Activated T-cell treated with anti-CD3 and anti-CD28 coated beads for 48 hours (primary cell): ENCODE measurements at regions not wholly inside any gene's neighbourhood (a gene's known extent, or its start where the extent isn't known, plus 50 kb on each side); places are given as distances from the start of the nearest gene placed in this dataset.

Experiments
- DNase-seq: peaks from one replicate; pipeline ENCODE4 v3.0.0-alpha.2; 2020; ENCODE audit warnings: low read depth

DNA sequence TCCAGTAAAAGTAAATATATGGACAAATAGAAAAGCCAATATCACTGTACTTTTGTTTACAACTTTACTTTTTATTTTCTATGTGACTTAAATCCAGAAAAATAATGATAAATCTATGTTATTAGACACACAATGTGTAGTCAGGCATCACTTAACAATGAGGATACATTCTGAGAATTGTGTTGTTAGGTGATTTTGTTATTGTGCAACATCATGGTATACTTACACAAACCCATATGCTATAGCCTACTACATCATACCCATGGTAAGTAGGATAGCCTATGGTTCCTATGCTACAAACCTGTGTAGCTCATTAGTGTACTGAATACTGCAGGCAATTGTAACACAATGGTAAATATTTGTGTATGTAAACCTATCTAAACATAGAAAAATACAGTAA is 781.7 kb upstream of the GHITM start:
- DNase-seq = no peak

DNA sequence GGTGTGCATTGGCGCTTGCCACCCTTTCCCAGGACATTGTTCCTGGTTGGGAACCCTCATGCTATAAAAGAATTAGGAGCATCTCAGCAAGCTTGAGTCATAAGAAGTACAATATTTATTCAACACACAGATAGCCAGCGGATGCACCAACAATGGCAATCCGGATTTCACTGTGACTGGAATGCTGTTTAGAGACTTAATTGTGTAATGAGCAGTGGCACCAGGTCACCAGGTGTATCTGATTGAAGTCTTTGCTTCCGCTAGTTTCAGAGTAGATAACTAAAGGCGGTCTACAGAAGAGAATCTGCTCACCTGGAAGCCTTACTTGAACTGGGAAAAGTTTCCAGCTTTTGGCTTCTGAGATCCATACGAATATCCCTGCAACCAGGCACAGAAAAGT is 772.3 kb upstream of the GHITM start:
- no peak for DNase-seq

DNA sequence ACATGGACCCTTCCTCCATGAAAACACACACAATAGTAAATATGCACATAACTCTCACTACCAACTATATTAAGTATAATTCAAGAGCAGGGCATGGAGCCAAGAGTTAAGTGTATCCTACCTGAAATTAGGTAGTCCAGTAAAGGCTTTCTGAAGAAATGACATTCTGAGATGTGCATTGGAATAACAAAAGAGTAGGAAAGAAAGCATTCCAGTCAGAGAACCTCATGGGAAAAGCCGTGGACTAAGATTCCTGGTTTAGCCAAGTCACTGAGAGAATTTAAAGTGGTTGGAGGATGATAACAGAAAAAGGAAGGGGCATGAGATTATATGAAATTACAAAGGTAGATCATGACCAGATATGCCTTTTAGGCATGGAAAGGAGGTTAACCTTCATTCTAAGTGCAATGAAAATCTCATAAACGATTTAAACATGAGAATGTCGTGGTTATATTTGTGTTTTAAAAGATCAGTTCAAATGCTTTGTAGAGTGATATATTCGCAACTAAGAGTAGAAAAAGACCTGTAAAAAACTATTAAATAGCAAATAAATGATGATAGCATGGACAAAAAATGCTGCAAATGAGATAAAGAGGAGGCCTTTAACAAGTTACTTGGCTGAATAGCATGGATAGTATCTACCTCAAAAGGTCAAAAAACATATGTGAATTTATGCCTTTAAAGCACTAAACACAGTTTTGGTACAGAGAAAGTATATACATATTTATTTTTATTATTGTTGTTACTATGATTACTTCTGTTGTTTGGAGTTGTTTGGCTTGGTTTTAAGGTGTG is 767.4 kb upstream of the GHITM start:
- DNase-seq = no peak

DNA sequence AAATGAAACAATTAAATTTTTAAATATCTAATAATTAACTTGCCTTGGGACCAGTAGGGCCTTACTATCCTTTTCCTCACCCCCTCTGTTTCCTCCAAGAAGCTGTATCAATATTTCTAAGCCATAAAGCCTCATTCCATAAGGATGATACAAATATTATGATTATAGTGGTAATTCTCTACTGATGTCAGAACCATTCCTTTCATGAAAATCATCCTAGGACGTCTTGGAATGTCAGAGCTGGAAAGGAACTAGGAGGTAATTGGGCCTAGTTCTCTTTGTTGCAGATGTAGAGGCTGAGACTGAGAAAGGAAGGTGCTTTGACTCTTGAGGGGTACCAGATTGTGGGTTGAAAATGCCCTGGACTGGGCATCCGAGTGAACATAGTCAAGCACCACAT is 766.7 kb upstream of the GHITM start:
- DNase-seq = no peak

DNA sequence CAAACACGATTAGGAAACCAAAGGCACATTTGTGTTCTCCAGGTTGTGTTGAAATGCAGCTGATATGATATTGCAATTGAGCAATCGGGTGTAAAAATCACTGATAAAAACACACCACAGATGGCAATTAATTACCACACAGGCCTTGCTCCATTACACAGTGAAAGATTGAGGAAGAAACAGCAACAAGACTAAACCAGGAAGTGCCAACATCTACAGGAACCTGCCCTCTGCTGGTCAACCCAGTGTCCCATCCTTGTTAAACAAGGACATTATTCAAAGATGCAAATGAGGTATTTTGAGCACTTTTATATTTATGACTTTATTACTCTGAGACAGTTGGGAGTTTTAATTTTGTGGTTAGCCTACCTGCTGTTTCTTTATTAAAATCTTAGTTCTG is 765.6 kb upstream of the GHITM start:
- no peak for DNase-seq

DNA sequence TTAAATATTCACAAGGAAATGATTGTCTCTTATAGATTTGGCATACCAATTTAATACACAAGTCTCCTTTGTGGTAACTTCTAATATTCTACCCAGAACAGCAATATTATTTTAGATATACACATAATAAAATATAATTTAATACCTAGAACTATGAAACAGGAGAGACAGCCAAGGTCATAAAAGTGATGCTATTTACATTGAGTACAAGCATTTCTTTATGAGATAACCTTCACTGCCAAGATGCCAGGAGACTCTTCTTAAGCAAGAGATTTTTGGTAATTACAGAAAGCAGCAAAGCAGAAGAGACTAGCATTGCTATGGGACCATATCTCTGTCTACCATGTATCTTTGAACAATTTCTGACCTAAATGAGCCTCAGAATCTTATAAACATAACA is 764.6 kb upstream of the GHITM start:
- DNase-seq = no peak

DNA sequence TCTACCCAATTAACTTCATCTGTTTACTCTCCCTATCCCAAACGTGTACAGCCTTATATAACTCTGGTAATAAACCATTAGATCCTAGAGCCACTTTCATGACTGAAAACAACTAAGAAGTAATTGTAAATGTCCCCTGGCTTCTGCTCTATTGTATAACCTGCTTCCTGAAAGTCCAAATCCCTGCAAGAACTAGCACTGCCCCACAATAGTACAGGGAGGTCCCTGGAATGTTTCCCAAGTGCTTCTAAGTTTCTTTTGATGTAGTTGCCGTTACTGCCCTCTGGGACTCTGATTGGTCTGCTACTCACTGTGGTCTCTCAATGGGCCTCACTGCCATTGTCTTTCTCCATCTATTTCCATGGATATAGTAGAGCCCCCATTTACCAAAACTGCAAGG is 764.0 kb upstream of the GHITM start:
- no peak for DNase-seq

DNA sequence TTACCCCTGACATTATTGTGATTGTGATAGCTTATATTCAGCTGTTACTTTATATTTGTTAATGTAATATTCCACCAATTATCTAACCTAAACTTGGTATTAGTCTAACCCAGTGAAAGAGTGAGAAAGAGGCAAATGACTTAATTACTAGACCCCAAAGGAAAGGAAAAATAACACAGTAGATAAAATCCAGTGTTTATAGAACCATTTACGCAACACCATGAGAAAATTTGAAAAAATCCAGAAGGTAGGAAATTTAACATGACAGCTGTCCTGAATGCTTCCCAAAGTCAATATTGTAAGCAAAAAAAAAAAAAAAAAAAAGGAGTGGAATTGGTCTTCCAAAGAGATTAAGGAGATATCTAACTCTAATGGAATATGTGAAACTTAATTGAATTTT is 741.5 kb upstream of the GHITM start:
- no peak for DNase-seq

DNA sequence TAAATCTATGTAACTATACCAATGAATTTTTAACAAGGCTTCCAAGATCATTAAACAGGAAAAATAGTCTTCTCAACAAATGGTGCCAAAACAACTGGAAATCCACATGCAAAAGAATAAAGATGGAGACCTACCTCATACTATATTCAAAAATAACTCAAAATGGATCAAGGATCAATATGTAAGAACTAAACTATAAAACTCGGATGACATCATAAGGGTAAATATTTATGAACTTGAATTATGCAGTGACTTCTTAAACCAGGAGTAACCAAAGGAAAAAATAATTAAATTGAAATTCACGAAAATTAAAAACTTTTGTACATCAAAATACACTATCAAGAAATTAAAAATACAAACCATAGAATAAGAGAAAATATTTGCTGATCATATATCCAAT is 728.7 kb upstream of the GHITM start:
- DNase-seq = no peak

DNA sequence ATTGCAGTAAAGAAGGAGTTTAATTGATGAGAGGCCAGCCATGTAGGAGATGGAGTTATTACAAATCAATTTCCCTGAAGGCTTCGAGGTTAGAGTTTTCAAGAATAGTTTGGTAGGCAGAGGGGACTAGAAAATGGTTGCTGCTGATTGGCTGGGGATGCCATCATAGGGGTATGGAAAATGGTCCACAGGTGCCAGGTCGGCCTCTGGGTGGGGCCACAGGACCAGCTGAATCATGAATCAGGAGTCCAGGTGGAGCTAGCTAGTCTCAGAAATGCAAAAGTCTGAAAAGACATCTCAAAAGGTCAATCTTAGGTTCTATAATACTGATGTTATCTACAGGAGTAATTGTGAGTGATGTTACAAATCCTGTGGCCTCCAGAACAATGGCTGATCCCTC is 714.0 kb upstream of the GHITM start:
- no peak for DNase-seq

DNA sequence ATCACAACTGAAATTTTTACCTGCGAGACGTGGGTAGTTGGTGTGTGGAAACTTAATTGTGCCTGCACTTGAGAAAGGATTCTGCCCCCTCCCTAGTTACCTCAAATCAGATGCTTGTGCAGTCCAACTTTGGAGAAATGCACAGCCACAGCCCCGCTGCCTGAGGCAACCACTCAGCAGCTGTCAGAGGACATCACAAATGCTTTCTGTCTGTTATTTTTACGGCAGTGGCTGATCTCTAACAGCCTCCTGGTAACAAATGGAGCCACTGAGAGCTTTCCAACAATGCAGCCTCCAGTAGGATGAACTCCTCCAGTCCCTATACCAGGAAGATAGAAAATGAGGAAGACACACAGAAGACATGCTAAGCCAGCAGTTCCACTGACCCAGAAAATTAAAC is 712.2 kb upstream of the GHITM start:
- DNase-seq = no peak

DNA sequence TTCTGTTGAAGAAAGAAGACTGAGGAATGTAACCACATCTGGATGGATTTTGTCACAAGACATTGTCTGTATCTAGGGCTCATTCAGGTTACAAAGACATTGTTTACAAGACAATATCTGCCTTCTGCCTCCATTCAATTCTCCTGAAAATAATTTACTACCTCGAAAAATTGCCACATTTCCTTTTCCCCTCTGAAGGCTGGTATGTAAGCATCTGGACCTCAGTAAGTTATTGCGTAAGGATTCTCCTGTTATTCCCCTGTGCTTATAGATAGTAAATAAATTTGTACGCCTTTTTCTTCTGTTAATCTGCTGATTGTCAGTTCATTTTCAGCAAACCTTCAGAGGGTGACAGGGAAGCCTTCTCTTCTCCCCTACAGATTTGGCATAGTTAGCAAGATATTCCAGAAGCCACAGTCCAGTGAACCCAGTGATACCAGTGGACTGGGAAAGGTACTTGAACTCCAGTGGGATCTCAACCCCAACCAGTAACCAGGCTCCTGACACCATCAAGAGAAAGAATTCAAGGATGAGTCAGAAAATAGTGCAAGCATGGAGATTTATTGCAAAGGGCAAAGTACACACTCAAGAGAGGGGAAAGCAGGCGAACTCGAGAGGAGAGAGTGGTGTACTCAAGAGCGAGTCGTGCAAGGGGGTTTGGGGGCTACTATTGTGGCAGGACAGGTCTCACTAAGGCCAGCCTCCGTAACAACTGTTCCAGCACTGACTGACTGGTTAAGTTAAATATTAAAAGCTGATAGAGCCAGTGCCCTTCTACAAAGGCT is 706.9 kb upstream of the GHITM start:
- DNase-seq = no peak

DNA sequence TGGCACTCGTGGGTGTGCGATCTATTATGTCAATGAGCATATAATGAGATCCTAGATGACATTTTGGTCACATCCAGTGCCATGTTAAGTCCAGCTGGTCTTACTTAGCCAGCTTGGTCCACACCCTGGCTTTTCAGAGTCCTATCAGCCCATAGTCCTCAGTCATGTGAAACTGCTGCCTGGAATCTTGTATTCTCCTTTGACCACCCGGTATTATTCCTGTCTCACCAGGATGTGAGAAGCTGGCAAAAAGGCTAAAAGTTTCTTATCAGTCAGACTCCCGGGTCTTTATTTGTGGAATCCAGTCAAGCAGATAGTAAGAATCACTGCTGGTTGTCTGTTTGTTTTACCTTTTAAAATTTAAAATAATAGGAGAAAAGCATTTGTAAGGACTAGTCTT is 705.6 kb upstream of the GHITM start:
- DNase-seq = no peak

DNA sequence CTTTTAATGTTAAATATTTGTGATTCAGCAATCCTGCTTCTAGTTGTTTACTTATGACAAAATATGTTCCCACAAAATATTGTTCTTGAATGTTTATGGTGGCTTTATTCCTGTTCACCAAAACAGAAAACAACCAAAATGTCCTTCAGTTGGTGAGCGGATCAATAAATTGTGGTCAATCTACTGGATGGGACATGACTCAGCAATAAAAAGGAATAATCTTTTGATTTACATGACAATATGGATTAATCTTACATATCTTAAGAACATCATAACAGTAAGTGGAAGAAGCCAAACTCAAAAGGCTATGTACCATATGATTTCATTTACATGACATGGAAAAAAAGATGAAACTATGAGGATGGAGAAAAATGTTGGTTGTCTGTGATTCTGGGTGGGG is 691.3 kb upstream of the GHITM start:
- DNase-seq = no peak

DNA sequence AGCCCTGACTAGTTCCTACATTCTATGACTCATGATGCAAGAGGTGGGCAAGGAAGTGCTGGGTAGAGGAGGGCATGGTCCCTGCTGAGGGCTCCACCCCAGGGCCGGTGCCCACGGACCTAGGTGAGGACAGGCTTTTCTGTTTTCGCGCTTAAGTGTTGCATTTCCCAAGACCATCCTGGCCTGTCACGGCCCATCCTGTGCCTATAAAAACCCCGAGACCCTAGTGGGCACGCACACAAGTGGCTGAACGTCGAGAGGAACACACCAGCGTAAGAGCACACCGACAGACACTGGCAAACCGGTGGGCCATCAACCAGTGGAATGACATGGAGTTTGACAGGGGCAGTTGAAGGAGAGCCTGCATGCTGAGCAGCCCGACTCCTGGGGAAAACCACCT is 680.7 kb upstream of the GHITM start:
- DNase-seq = no peak

DNA sequence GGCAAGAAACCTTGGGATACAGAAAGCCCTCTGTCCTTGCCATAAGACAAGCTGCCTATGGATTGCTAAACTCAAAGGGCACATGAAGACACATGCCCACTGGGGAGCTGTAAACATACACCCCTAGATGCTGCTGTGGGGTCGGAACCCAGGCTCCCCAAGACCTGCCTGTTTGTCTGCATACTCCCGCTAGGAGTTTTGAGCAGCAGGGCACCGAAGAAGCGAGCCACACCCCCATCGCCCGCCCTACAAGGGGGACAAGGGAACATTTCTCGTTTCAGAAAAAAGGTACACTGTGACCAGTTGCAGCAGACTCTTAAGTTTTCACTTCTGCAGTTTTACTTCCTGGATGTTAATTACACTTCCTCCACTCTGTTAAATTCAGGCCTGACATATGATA is 680.2 kb upstream of the GHITM start:
- DNase-seq = no peak

DNA sequence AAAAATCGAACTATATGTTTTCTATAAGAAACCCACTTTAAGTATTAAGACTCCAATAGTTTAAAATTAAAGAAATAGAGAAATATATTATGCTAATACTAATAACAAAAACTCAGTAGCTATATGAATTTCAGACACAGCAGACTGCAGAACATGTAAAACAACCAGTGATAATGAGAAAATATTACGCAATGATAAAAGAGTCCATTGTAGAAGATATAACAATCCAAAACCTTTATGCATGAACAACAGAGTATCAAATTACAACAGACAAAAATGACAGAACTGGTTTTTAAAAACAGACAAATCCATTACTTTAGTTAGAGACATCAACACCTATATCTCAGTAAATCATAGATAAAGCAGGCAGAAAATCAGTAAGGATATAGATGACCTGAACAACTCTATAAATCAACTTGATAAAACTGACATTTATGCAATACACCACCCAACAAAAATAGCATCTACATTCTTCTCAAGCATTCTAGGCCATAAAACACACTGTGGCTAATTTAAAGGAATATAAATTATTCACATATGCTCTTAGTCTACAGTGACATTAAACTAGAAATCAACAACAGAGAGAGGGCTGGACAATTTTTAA is 669.5 kb upstream of the GHITM start:
- no peak for DNase-seq

DNA sequence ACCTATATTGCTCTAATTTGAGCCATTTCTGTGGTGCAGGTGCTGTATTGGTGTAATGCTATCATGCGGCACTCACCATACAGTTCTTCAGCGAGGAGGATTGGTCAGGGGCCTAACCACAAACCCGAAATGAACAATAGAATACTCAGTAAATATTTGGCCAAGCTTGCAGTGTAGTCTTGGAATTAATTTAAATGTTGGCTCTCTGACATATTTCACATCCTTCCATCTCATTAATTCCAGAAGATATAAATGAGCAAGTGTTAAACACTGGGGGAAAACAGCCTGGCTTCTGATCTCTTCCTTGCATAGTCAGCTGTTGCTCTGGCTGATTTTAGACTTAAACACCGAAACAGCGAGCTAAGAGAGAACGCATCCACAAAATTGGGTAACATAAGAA is 663.1 kb upstream of the GHITM start:
- no peak for DNase-seq

DNA sequence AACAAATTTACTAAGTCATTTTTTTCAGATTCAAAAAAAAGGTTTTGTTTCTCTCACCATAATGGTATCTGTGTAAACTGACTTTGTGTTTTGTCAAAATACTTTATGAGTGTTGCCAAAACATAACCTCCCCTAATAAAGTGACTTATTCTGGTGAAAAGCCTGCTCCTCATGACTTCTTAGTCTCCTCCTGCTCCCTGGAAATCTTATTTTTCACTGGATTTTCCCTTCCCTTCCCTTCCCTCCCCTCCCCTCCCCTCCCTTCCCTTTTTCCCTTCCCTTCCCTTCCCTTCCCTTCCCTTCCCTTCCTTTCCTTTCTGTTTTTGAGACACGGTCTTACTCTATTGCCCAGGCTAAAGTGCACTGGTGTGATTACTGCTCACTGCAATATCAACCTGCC is 650.1 kb upstream of the GHITM start:
- no peak for DNase-seq

DNA sequence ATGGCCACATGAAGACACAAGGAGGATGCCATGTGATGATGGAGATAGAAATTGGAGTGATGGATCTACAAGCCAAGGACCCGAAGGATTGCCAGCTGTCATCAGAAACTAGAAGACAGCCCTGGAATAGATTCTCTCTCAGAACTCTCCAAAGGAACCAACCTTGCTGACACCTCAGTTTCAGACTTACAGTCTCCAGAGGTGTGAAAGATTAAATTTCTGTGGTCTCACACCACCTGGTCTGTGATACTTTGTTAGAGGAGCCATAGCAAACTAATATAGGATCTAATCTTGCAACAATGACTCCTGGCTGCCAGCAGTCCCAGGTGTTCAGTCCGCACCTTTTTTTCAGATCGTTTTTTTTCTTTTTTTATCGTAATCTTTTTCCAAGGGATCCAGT is 647.3 kb upstream of the GHITM start:
- DNase-seq = no peak

DNA sequence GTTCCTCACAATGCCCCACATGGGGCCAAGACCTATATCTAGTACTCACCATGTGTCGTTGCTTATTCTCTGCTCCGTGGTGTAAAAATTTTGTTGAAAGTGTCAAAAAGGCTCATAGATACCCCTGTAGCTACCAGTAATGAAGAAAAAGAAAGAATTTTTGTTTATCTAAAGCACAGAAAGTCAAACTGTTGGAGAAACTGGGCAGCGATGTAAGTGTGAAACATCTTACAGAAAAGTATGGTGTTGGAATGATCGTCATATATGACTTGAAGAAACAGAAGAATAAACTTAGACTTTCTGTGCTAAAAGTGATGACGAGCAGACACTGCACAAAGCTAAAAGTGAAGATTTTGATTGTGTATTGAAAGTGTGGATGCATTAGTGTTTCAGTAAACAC is 626.6 kb upstream of the GHITM start:
- no peak for DNase-seq

DNA sequence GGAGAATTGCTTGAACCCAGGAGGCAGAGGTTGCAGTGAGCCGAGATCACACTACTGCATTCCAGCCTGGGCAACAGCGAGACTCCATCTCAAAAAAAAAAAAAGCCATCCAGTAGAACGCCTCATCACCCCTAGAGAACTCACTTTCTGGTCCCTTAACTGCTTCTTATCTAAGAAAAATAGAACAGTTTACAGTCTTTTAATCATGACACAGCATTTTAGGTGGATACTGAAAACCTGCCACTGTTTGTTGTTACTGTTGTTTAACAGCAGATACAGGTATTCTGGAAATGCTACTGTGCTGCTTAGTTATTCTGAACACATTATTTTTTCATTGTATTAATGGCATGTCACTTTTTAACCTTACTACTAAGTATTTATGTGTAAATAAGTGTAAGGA is 624.3 kb upstream of the GHITM start:
- DNase-seq = no peak

DNA sequence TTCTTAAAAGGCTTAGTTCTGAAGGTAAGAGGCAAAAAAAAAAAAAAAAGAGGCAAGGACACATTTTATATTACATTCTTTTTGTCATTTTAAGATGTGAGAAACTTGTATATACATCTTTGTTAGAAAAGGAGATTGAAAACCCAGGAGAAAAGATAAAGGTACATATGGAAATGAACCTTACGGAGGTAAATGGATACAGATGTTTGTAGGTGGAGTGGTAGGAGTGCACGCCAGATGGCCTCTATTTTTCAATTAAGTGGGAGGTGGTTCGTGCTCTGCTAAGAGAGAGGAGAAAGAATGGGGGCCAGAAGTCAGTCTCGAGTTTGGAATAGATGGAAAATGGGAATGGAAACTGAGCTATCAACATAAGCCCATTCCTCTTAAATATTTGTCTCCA is 622.5 kb upstream of the GHITM start:
- no peak for DNase-seq
